Fibroblast of lung (primary cell): ENCODE measurements at regions not wholly inside any gene's neighbourhood (a gene's known extent, or its start where the extent isn't known, plus 50 kb on each side); places are given as distances from the start of the nearest gene placed in this dataset.

Experiments used
- DNase-seq, 2 donors: peaks; one replicate each; pipeline versions ENCODE4 v3.0.0 to v3.0.0-alpha.2; 2010; ENCODE audit warnings: low read depth in 2 of 2
- H2AFZ ChIP-seq: 2 replicates; pipeline ENCODE4 v1.5.1; 2012; ENCODE audit warnings: low read length, control low read depth, inconsistent platforms
- H3K27ac ChIP-seq: 2 replicates; pipeline ENCODE4 v1.5.1; 2011; ENCODE audit warnings: low read length, control low read depth; ENCODE audit not compliant: insufficient read depth
- H3K27me3 ChIP-seq: 2 replicates; pipeline ENCODE4 v1.5.1; 2011; ENCODE audit warnings: mild to moderate bottlenecking, low read length; ENCODE audit not compliant: control insufficient read depth, insufficient read depth
- H3K36me3 ChIP-seq: 2 replicates; pipeline ENCODE4 v1.5.1; 2011; ENCODE audit warnings: low read length; ENCODE audit not compliant: control insufficient read depth, insufficient read depth
- H3K4me1 ChIP-seq: 2 replicates; pipeline ENCODE4 v1.5.1; 2011; ENCODE audit warnings: low read length; ENCODE audit not compliant: control insufficient read depth, insufficient read depth; ENCODE audit errors: extremely low read depth
- H3K4me2 ChIP-seq: 2 replicates; pipeline ENCODE4 v1.5.1; 2011; ENCODE audit warnings: low read length, control low read depth; ENCODE audit not compliant: insufficient read depth; ENCODE audit errors: extremely low read depth
- H3K4me3 ChIP-seq, 4 experiments: fragments of 200-600 bp in 1 of 4; sonication (generic) in 1 of 4; replicated peaks in 1 of 4; 2 replicates each; pipeline ENCODE4 v1.5.1; 2011 to 2016; ENCODE audit warnings: low read length in 4 of 4, low read depth in 3 of 4, mild to moderate bottlenecking in 3 of 4, control low read depth in 2 of 4, inconsistent platforms in 1 of 4, mixed read lengths in 1 of 4; ENCODE audit not compliant: insufficient read depth in 1 of 4; ENCODE audit errors: control extremely low read depth in 1 of 4
- H3K79me2 ChIP-seq: 2 replicates; pipeline ENCODE4 v1.5.1; 2012; ENCODE audit warnings: mild to moderate bottlenecking, low read length, inconsistent platforms; ENCODE audit not compliant: control insufficient read depth, insufficient read depth
- H3K9ac ChIP-seq: 2 replicates; pipeline ENCODE4 v1.5.1; 2011; ENCODE audit warnings: mild to moderate bottlenecking, low read length, control low read depth; ENCODE audit not compliant: insufficient read depth
- H3K9me3 ChIP-seq: 2 replicates; pipeline ENCODE4 v1.5.1; 2012; ENCODE audit warnings: low read depth, low read length; ENCODE audit not compliant: control insufficient read depth, insufficient read depth
- H4K20me1 ChIP-seq: 2 replicates; pipeline ENCODE4 v1.5.1; 2011; ENCODE audit warnings: low read length; ENCODE audit not compliant: control insufficient read depth, insufficient read depth; ENCODE audit errors: extremely low read depth
- EZH2 ChIP-seq: IDR thresholded peaks from 2 replicates; pipeline ENCODE4 v1.5.1; 2012; ENCODE audit warnings: low read length, control low read depth, mild to moderate bottlenecking; ENCODE audit errors: missing control alignments
- TF ChIP-seq, protein P1 (sequence below), 2 donors: IDR thresholded peaks in 1 of 2; conservative IDR thresholded peaks in 1 of 2; 1 replicate in 1 of 2; 2 replicates in 1 of 2; pipeline ENCODE4 v1.5.1; 2011 to 2012; ENCODE audit warnings: low read length in 2 of 2, control low read depth in 1 of 2, inconsistent platforms in 1 of 2, low read depth in 1 of 2, mild to moderate bottlenecking in 1 of 2

DNA sequence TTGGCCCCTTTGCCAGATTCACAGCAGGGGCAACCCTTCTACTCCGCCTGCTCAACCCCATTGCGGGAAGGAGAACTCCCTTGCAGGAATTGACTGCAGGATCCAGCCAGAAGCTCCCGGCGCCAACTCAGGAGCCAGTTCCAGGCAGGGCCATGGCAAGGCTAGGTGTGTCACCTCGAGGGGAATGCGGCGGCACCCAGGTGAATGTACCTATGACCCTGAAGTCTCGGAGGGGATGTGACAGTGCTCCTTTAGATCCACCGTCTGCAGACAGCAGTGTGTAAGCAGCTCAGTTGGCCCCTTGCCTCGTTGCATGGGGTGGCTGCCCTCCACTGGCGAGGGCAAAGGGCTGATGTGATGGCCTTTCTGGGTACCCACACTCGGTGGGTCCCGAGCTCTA, 606.6 kb downstream of the ELAVL2 start:
- TF ChIP-seq EZH2, result no peak
- TF ChIP-seq, protein P1, sequence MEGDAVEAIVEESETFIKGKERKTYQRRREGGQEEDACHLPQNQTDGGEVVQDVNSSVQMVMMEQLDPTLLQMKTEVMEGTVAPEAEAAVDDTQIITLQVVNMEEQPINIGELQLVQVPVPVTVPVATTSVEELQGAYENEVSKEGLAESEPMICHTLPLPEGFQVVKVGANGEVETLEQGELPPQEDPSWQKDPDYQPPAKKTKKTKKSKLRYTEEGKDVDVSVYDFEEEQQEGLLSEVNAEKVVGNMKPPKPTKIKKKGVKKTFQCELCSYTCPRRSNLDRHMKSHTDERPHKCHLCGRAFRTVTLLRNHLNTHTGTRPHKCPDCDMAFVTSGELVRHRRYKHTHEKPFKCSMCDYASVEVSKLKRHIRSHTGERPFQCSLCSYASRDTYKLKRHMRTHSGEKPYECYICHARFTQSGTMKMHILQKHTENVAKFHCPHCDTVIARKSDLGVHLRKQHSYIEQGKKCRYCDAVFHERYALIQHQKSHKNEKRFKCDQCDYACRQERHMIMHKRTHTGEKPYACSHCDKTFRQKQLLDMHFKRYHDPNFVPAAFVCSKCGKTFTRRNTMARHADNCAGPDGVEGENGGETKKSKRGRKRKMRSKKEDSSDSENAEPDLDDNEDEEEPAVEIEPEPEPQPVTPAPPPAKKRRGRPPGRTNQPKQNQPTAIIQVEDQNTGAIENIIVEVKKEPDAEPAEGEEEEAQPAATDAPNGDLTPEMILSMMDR (conservative IDR thresholded peaks at IDR 0.05 in 1 of 2, IDR thresholded peaks at IDR 0.05 in 1 of 2; ENCODE audit: low read depth in 1 of 2, low read length in 2 of 2), result no peak
- Histone ChIP-seq H3K9me3 (no peaks in the 10 kb centered on the region), H2AFZ (no peak overlapping the region), H3K4me3 (no peak overlapping the region), H3K4me1 (no peaks in the 10 kb centered on the region), H4K20me1 (no peaks in the 10 kb centered on the region), H3K27ac (no peak overlapping the region), H3K36me3 (no peaks in the 10 kb centered on the region), H3K27me3 (no peaks in the 10 kb centered on the region), H3K79me2 (no peaks in the 10 kb centered on the region), H3K9ac (no peak overlapping the region), H3K4me2 (no peak overlapping the region)
- DNase-seq, result no peak

DNA sequence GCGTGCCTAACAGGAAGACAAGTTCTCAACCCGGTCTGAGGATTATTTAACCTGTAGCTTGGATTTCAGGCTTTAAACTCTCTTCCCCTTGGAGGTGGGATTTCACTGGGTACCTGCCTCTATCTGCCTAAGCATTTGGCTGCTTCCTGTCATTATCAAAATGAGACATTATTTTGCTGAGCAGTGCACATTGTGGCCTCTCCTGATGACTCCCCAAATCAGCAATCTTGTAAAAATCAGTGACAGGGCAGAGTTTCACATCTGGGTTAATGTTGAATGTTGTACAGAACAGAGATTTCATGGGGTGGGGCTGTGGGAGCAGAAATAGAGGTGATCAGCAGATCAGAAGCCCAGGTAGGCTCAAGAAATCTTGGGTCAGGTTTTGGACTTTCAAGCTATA, 605.9 kb downstream of the ELAVL2 start:
- no peak for TF ChIP-seq EZH2
- no peaks in the 10 kb centered on the region for H3K36me3 ChIP-seq

DNA sequence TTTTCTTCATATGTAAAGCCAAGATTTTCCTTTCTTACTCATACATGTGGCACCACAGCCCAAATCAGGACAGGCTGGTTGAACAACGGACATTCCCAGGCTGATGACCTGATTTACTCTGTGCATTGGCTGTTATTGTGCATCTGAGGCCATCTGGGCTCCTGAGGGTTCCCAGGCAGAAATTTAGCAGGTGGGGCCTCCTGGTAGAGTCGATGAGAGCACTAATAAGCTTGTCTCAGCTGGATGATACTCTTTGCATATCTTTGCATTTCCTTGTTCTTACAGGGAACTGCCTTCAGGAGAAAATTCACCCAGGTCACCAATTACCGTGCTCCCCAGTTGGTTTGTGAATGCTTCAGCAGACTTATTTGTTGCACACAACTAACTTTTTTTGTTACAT, 605.1 kb downstream of the ELAVL2 start:
- Histone ChIP-seq H3K79me2 (no peaks in the 10 kb centered on the region), H3K27ac (no peak overlapping the region), H3K4me3 (no peak overlapping the region), H3K27me3 (no peaks in the 10 kb centered on the region), H3K36me3 (no peaks in the 10 kb centered on the region), H2AFZ (no peak overlapping the region), H4K20me1 (no peaks in the 10 kb centered on the region), H3K4me1 (no peaks in the 10 kb centered on the region), H3K4me2 (no peak overlapping the region), H3K9ac (no peak overlapping the region), H3K9me3 (no peaks in the 10 kb centered on the region)
- no peak for TF ChIP-seq EZH2
- no peak for DNase-seq

More for the DNA sequence above, 605.9 kb downstream of the ELAVL2 start:
- Histone ChIP-seq H3K4me2 (no peak overlapping the region), H3K4me1 (no peaks in the 10 kb centered on the region), H3K4me3 (no peak overlapping the region), H3K9ac (no peak overlapping the region), H4K20me1 (no peaks in the 10 kb centered on the region), H3K9me3 (no peaks in the 10 kb centered on the region), H3K27me3 (no peaks in the 10 kb centered on the region), H3K79me2 (no peaks in the 10 kb centered on the region), H3K27ac (no peak overlapping the region), H2AFZ (no peak overlapping the region)
- no peak for DNase-seq

DNA sequence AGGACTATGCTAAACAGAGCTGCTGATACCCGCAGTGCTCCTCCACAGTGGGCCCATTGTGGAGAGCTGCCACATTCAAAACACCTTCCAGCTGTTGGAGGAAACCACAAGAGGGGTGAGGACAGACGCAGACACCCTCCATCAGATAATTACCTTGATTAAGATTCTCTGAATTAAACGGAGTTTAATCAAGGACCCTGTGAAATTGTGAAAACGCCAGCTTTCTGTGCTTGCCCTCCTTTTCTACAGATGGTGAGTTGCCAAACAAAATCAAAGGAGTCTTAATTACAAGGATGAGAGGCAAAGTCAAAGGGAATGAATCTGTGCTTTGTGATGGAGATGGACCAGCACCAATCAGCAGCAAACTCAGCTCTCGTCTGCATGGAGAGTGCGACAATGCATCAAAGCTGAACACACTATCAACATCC, 596.1 kb downstream of the ELAVL2 start:
- no peak for TF ChIP-seq EZH2
- TF ChIP-seq, protein P1 (conservative IDR thresholded peaks at IDR 0.05 in 1 of 2, IDR thresholded peaks at IDR 0.05 in 1 of 2; ENCODE audit: low read depth in 1 of 2, low read length in 2 of 2), result no peak
- no peaks in the 10 kb centered on the region for H4K20me1 ChIP-seq
- H3K27ac ChIP-seq, result no peak overlapping the region
- H3K4me1 ChIP-seq, result no peaks in the 10 kb centered on the region
- no peaks in the 10 kb centered on the region for H3K9me3 ChIP-seq
- DNase-seq, result no peak
- no peaks in the 10 kb centered on the region for H3K79me2 ChIP-seq
- H3K4me2 ChIP-seq, result no peak overlapping the region
- H2AFZ ChIP-seq, result no peak overlapping the region
- H3K9ac ChIP-seq, result no peak overlapping the region
- no peak overlapping the region for H3K4me3 ChIP-seq
- H3K27me3 ChIP-seq, result no peaks in the 10 kb centered on the region
- H3K36me3 ChIP-seq, result no peaks in the 10 kb centered on the region
